Esophagus squamous epithelium (tissue), 5 donors: ENCODE measurements at regions not wholly inside any gene's neighbourhood (a gene's known extent, or its start where the extent isn't known, plus 50 kb on each side); places are given as distances from the start of the nearest gene placed in this dataset.

Source experiments
- DNase-seq: peaks from one replicate; lab custom pipeline; 2025; lab: John Stamatoyannopoulos, UW
- H3K27ac ChIP-seq, 4 donors: fragments of 200-600 bp; sonication (generic); one replicate each; pipeline ENCODE4 v1.5.1; 2016 to 2019; ENCODE audit warnings: mild to moderate bottlenecking in 1 of 4
- H3K27me3 ChIP-seq, 4 donors: fragments of 200-600 bp; sonication (generic); 1 replicate in 3 of 4; 2 replicates in 1 of 4; pipeline versions ENCODE4 v1.5.1 to v1.6.0; 2017 to 2021; ENCODE audit warnings: antibody characterized with exemption in 1 of 4
- H3K36me3 ChIP-seq, 3 donors: fragments of 200-600 bp; sonication (generic); one replicate each; pipeline ENCODE4 v1.5.1; 2016 to 2019
- H3K4me1 ChIP-seq, 3 donors: fragments of 200-600 bp; sonication (generic); one replicate each; pipeline ENCODE4 v1.5.1; 2017 to 2019
- H3K4me3 ChIP-seq, 4 donors: fragments of 200-600 bp; sonication (generic); 1 replicate in 3 of 4; 2 replicates in 1 of 4; pipeline ENCODE4 v1.5.1; 2016 to 2019; ENCODE audit warnings: mild to moderate bottlenecking in 2 of 4, moderate library complexity in 1 of 4
- H3K9me3 ChIP-seq, 3 donors: fragments of 200-600 bp; sonication (generic); one replicate each; pipeline ENCODE4 v1.5.1; 2016 to 2019
- CTCF ChIP-seq, 6 experiments: fragments of 450-650 bp in 4 of 6; fragments of 200-600 bp in 2 of 6; sonication (generic) in 2 of 6; IDR thresholded peaks; one replicate each; pipeline ENCODE4 v1.5.1; 2016 to 2019; ENCODE audit warnings: antibody characterized with exemption in 6 of 6, mild to moderate bottlenecking in 4 of 6, moderate library complexity in 4 of 6
- POLR2A ChIP-seq, 4 donors: fragments of 450-650 bp; IDR thresholded peaks; one replicate each; pipeline ENCODE4 v1.6.1; 2017; ENCODE audit warnings: antibody characterized with exemption in 4 of 4, mild to moderate bottlenecking in 4 of 4, moderate library complexity in 3 of 4
- WGBS, 2 donors: methylation state at CpG; one replicate each; pipeline ENCODE4 v1.1.5; 2018; 5-methylcytosine and 5-hydroxymethylcytosine counted together
- intact Hi-C: fragments of 100-400 bp; cut with DNase I; formaldehyde crosslinking; loops from one replicate; pipeline ENCODE4 v1.15.0; 2022
- small RNA-seq, 4 donors: library from RNA; depleted of rRNA; stranded (forward); fragments of <200 nt; gene quantifications; one replicate each; pipeline ENCODE3, GENCODE V24; 2016
- donor health status: DM: yes; HTN: yes; CAD: no.

GRCh38 chr21:32974653-32975052 is 51.1 kb upstream of the OLIG2 start:
- Histone ChIP-seq H3K36me3 (no peaks in the 10 kb centered on the region), H3K4me1 (no peaks in the 10 kb centered on the region), H3K27me3 (peaks cover 0 to 56% (median 0%) of the 10 kb centered on the region in 4 donors), H3K4me3 (no peak overlapping the region), H3K27ac (no peak overlapping the region), H3K9me3 (no peaks in the 10 kb centered on the region)
- no peak for TF ChIP-seq POLR2A (IDR thresholded peaks at IDR 0.05)
- no peak for TF ChIP-seq CTCF (IDR thresholded peaks at IDR 0.05)
- intact Hi-C loops, result no loop called here
- 55 to 63% methylated on average over 2 of the region's 2 CpGs for WGBS, 2 donors
- DNase-seq, result no peak

GRCh38 chr21:32975811-32976431 is 49.8 kb upstream of the OLIG2 start:
- Histone ChIP-seq H3K4me1 (no peaks in the 10 kb centered on the region), H3K36me3 (no peaks in the 10 kb centered on the region), H3K27me3 (peaks cover 0 to 58% (median 0%) of the 10 kb centered on the region in 4 donors), H3K27ac (no peak overlapping the region), H3K9me3 (no peaks in the 10 kb centered on the region), H3K4me3 (no peak overlapping the region)
- no peak for DNase-seq
- intact Hi-C loops, result no loop called here
- TF ChIP-seq CTCF (IDR thresholded peaks at IDR 0.05) (no peak), POLR2A (IDR thresholded peaks at IDR 0.05) (no peak)
- WGBS, 2 donors, result 57 to 72% methylated on average over 4 to 6 of the region's 8 CpGs

Small RNA genes in the stretch of these regions (small RNA-seq; reads per million reads assigned to genes)
- 0 to 0.09 (median 0) reads per million in 4 donors for gene RF00156
